ENCODE measurements at regions not wholly inside any gene's neighbourhood (a gene's known extent, or its start where the extent isn't known, plus 50 kb on each side); places are given as distances from the start of the nearest gene placed in this dataset.
"Not testable (repeated sequence)": the region's sequence is repeated elsewhere in the genome, so short reads cannot be mapped to it uniquely, and the experiment has no call there.

GRCh38 chr10:84854439-84854838 lies 526.0 kb downstream of the CCSER2 start:
- no peak for DNase-seq (ENCODE audit: low read depth)

GRCh38 chr10:84860855-84861254 lies 532.5 kb downstream of the CCSER2 start:
- no peak for DNase-seq (ENCODE audit: low read depth)

GRCh38 chr10:84862551-84862950 lies 534.2 kb downstream of the CCSER2 start:
- no peak for DNase-seq (ENCODE audit: low read depth)

GRCh38 chr10:84863675-84864074 lies 535.3 kb downstream of the CCSER2 start:
- no peak for DNase-seq (ENCODE audit: low read depth)

GRCh38 chr10:84876116-84876999 lies 548.0 kb downstream of the CCSER2 start:
- no peak for DNase-seq (ENCODE audit: low read depth)

GRCh38 chr10:84879991-84880390 lies 551.6 kb downstream of the CCSER2 start:
- DNase-seq (ENCODE audit: low read depth), result no peak

GRCh38 chr10:84881696-84882095 lies 553.3 kb downstream of the CCSER2 start:
- DNase-seq (ENCODE audit: low read depth), result not testable (repeated sequence)

- DNase-seq (ENCODE audit: low read depth), result no peak
Measured at GRCh38 chr10:84890706-84891105, 562.3 kb downstream of the CCSER2 start.

- DNase-seq (ENCODE audit: low read depth), result no peak
Measured at GRCh38 chr10:84891631-84892030, 563.2 kb downstream of the CCSER2 start.

- DNase-seq (ENCODE audit: low read depth), result no peak
Measured at GRCh38 chr10:84895541-84895940, 567.2 kb downstream of the CCSER2 start.

GRCh38 chr10:84896909-84897308 lies 568.5 kb downstream of the CCSER2 start:
- DNase-seq (ENCODE audit: low read depth), result no peak

- DNase-seq (ENCODE audit: low read depth), result no peak
Measured at GRCh38 chr10:84899268-84899667, 570.9 kb downstream of the CCSER2 start.

GRCh38 chr10:84900141-84900540 lies 571.8 kb downstream of the CCSER2 start:
- no peak for DNase-seq (ENCODE audit: low read depth)

GRCh38 chr10:84901885-84902284 lies 573.5 kb downstream of the CCSER2 start:
- no peak for DNase-seq (ENCODE audit: low read depth)

GRCh38 chr10:84902553-84902952 lies 574.2 kb downstream of the CCSER2 start:
- DNase-seq (ENCODE audit: low read depth), result no peak

GRCh38 chr10:84903320-84903719 lies 574.9 kb downstream of the CCSER2 start:
- DNase-seq (ENCODE audit: low read depth), result no peak

- DNase-seq (ENCODE audit: low read depth), result no peak
Measured at GRCh38 chr10:84907461-84908009, 579.1 kb downstream of the CCSER2 start.

- no peak for DNase-seq (ENCODE audit: low read depth)
Measured at GRCh38 chr10:84908491-84908890, 580.1 kb downstream of the CCSER2 start.

GRCh38 chr10:84921701-84922100 lies 593.3 kb downstream of the CCSER2 start:
- no peak for DNase-seq (ENCODE audit: low read depth)

- no peak for DNase-seq (ENCODE audit: low read depth)
Measured at GRCh38 chr10:84924131-84924530, 595.7 kb downstream of the CCSER2 start.

- DNase-seq (ENCODE audit: low read depth), result no peak
Measured at GRCh38 chr10:84925495-84925894, 597.1 kb downstream of the CCSER2 start.

- no peak for DNase-seq (ENCODE audit: low read depth)
Measured at GRCh38 chr10:84933402-84933801, 605.0 kb downstream of the CCSER2 start.

- no peak for DNase-seq (ENCODE audit: low read depth)
Measured at GRCh38 chr10:84935772-84936171, 607.4 kb downstream of the CCSER2 start.
